HepG2 (cell line): ENCODE measurements at regions not wholly inside any gene's neighbourhood (a gene's known extent, or its start where the extent isn't known, plus 50 kb on each side); places are given as distances from the start of the nearest gene placed in this dataset.

Experiments used
- ATAC-seq: fragments of 200-7000 bp; cut with Tn5 transposase; 3 replicates; pipeline ENCODE4 v1.9.1; 2020; ENCODE audit warnings: mild to moderate bottlenecking, moderate library complexity
- BruUV-seq: library from RNA; stranded (reverse); fragments of 400-500 nt; replicated peaks from 2 replicates; lab custom pipeline; 2021; lab: Mats Ljungman, UMichigan
- CTCF ChIA-PET: fragments of 300-600 bp; formaldehyde crosslinking; extraction: SDS; loops from one replicate; lab custom pipeline; 2021; ENCODE audit warnings: low total read pairs, inconsistent platforms, low intra/inter-chr PET ratio; lab: Yijun Ruan, JAX
- POLR2A ChIA-PET: fragments of 350-600 bp; sonication (Branson Sonifier 250); formaldehyde crosslinking; loops from one replicate; lab custom pipeline; 2020; ENCODE audit warnings: antibody characterized with exemption, inconsistent platforms; lab: Yijun Ruan, JAX
- DNase-seq: peaks from one replicate; pipeline ENCODE4 v3.0.0-alpha.2; 2015; ENCODE audit warnings: low spot score
- FAIRE-seq: peaks from 3 replicates; lab custom pipeline; 2011; peaks lifted over from hg19 to GRCh38; lab: Jason Lieb, UNC
- H2AFZ ChIP-seq: one replicate; pipeline ENCODE4 v1.6.1; 2011; ENCODE audit warnings: low read length, inconsistent platforms
- H3K27ac ChIP-seq: fragments of 300-600 bp; 3 replicates; pipeline ENCODE4 v1.8.0; 2011; ENCODE audit warnings: mixed run types, mild to moderate bottlenecking, mixed read lengths, low read length, inconsistent platforms; ENCODE audit not compliant: insufficient read depth; ENCODE audit errors: extremely low read length
- H3K27me3 ChIP-seq, 2 experiments: fragments of 200-600 bp in 1 of 2; 2 replicates in 1 of 2; 3 replicates in 1 of 2; pipeline versions ENCODE4 v1.6.0 to v1.8.0; 2011; ENCODE audit warnings: low read length in 2 of 2, mild to moderate bottlenecking in 2 of 2, moderate library complexity in 2 of 2, inconsistent platforms in 1 of 2; ENCODE audit not compliant: insufficient read depth in 2 of 2, control insufficient read depth in 1 of 2
- H3K36me3 ChIP-seq, 2 experiments: fragments of 200-600 bp in 1 of 2; replicated peaks in 1 of 2; 2 replicates in 1 of 2; 3 replicates in 1 of 2; pipeline versions ENCODE4 v1.5.1 to v1.8.0; 2011; ENCODE audit warnings: low read length in 2 of 2, inconsistent platforms in 1 of 2; ENCODE audit not compliant: insufficient read depth in 2 of 2, control insufficient read depth in 1 of 2
- H3K4me1 ChIP-seq: 2 replicates; pipeline ENCODE4 v1.5.1; 2012; ENCODE audit warnings: low read length, inconsistent platforms; ENCODE audit not compliant: insufficient read depth
- H3K4me2 ChIP-seq: 2 replicates; pipeline ENCODE4 v1.6.0; 2011; ENCODE audit warnings: low read depth, low read length, inconsistent platforms
- H3K4me3 ChIP-seq, 3 experiments: fragments of 200-600 bp in 1 of 3; sonication (generic), shearing (Covaris generic) in 1 of 3; replicated peaks in 1 of 3; 2 replicates each; pipeline ENCODE4 v1.5.1; 2011 to 2016; ENCODE audit warnings: low read length in 3 of 3, inconsistent platforms in 2 of 3, low read depth in 2 of 3, mild to moderate bottlenecking in 2 of 3, control low read depth in 1 of 3, mixed read lengths in 1 of 3; ENCODE audit not compliant: insufficient read depth in 1 of 3
- H3K79me2 ChIP-seq: one replicate; pipeline ENCODE4 v1.6.1; 2011; ENCODE audit warnings: low read length, inconsistent platforms; ENCODE audit not compliant: insufficient read depth
- H3K9ac ChIP-seq: 2 replicates; pipeline ENCODE4 v1.6.0; 2011; ENCODE audit warnings: mild to moderate bottlenecking, low read depth, low read length, inconsistent platforms; ENCODE audit not compliant: insufficient read depth
- H3K9me3 ChIP-seq: 2 replicates; pipeline ENCODE4 v1.5.1; 2012; ENCODE audit warnings: mild to moderate bottlenecking, low read length
- H4K20me1 ChIP-seq: 2 replicates; pipeline ENCODE4 v1.6.0; 2011; ENCODE audit warnings: inconsistent platforms, mild to moderate bottlenecking, low read length, moderate library complexity; ENCODE audit not compliant: insufficient read depth
- BRCA1 ChIP-seq: sonication (generic); formaldehyde crosslinking; IDR thresholded peaks from 2 replicates; pipeline ENCODE4 v1.4.0; 2020; ENCODE audit warnings: missing genetic modification reagents
- HOMEZ ChIP-seq: IDR thresholded peaks from 2 replicates; pipeline ENCODE4 v1.6.1; 2016; ENCODE audit warnings: low read depth
- JUN ChIP-seq: sonication (generic); formaldehyde crosslinking; IDR thresholded peaks from 2 replicates; pipeline ENCODE4 v1.4.0; 2020; ENCODE audit warnings: mild to moderate bottlenecking, missing genetic modification reagents
- MED8 ChIP-seq: sonication (generic); formaldehyde crosslinking; IDR thresholded peaks from 2 replicates; pipeline ENCODE4 v1.8.1; 2023; ENCODE audit warnings: mild to moderate bottlenecking, missing genetic modification reagents; ENCODE audit not compliant: insufficient replicate concordance
- PBX3 ChIP-seq: sonication (generic); formaldehyde crosslinking; IDR thresholded peaks from 2 replicates; pipeline ENCODE4 v1.8.1; 2023; ENCODE audit warnings: missing genetic modification reagents, inconsistent platforms, borderline replicate concordance
- RAD51 ChIP-seq: fragments of 450-650 bp; IDR thresholded peaks from 2 replicates; pipeline ENCODE4 v1.6.1; 2016; ENCODE audit warnings: borderline replicate concordance
- SNAPC4 ChIP-seq: sonication (generic); formaldehyde crosslinking; IDR thresholded peaks from 2 replicates; pipeline ENCODE4 v1.4.0; 2020; ENCODE audit warnings: mild to moderate bottlenecking, missing genetic modification reagents
- ZFP36 ChIP-seq: fragments of 150-350 bp; IDR thresholded peaks from 2 replicates; pipeline ENCODE4 v1.6.1; 2018; ENCODE audit warnings: borderline replicate concordance, low read length, low read depth; ENCODE audit not compliant: partially characterized antibody
- ZNF451 ChIP-seq: sonication (generic); formaldehyde crosslinking; IDR thresholded peaks from 2 replicates; pipeline ENCODE4 v1.5.0; 2020; ENCODE audit warnings: mild to moderate bottlenecking, missing genetic modification reagents
- ZNF496 ChIP-seq: sonication (generic); formaldehyde crosslinking; IDR thresholded peaks from 2 replicates; pipeline ENCODE4 v1.8.1; 2023; ENCODE audit warnings: mild to moderate bottlenecking, moderate library complexity, missing genetic modification reagents; ENCODE audit not compliant: insufficient replicate concordance
- ZNF782 ChIP-seq: sonication (generic); formaldehyde crosslinking; IDR thresholded peaks from 2 replicates; pipeline ENCODE4 v1.4.0; 2020; ENCODE audit warnings: missing genetic modification reagents, mild to moderate bottlenecking, borderline replicate concordance
- ZNF878 ChIP-seq: sonication (generic); formaldehyde crosslinking; IDR thresholded peaks from 2 replicates; pipeline ENCODE4 v1.8.1; 2023; ENCODE audit warnings: mild to moderate bottlenecking, missing genetic modification reagents, moderate library complexity
- WGBS: methylation state at CpG from one replicate; pipeline ENCODE4 v1.1.6; 2017; ENCODE audit warnings: low lambda C conversion rate; 5-methylcytosine and 5-hydroxymethylcytosine counted together
- in situ Hi-C: cut with HindIII; loops from 2 replicates; pipeline ENCODE4 v1.10.0; 2017; ENCODE audit warnings: low pct_unique_long_range_greater_than_20kb; ENCODE audit not compliant: extremely low pct_ligation_motif_present
- intact Hi-C: fragments of 100-400 bp; cut with micrococcal nuclease; formaldehyde crosslinking; loops from one replicate; pipeline ENCODE4 v1.10.0; 2022; ENCODE audit not compliant: unreplicated experiment

- TF ChIP-seq ZNF451 (CRISPR knock-in tag), result no peak
- TF ChIP-seq HOMEZ (CRISPR knock-in tag), result no peak
- TF ChIP-seq JUN, result no peak
- TF ChIP-seq BRCA1 (CRISPR knock-in tag), result no peak
- TF ChIP-seq ZNF496 (CRISPR knock-in tag), result no peak
Observed at GRCh38 chr5:5805916-5806315, 383.4 kb downstream of the ICE1 start (continued).

GRCh38 chr5:5804478-5805233 is 382.2 kb downstream of the ICE1 start:
- DNase-seq, result no peak
- 27% methylated on average over 8 of the region's 8 CpGs for WGBS
- no peak overlapping the region for H3K27ac ChIP-seq
- ChIA-PET CTCF (no interaction called here), POLR2A (no interaction called here)
- no peaks in the 10 kb centered on the region for H3K36me3 ChIP-seq
- H3K9ac ChIP-seq, result no peak overlapping the region
- no peak overlapping the region for H2AFZ ChIP-seq
- ATAC-seq, result no peak
- H3K4me1 ChIP-seq, result no peaks in the 10 kb centered on the region
- no peak for TF ChIP-seq SNAPC4
- no peak for TF ChIP-seq RAD51
- no peak for TF ChIP-seq PBX3 (CRISPR knock-in tag)
- no peak for TF ChIP-seq MED8
- no peak for TF ChIP-seq ZNF878 (CRISPR knock-in tag)
- no peak for TF ChIP-seq ZFP36
- no peak for TF ChIP-seq ZNF782 (CRISPR knock-in tag)
- TF ChIP-seq, all 625 proteins: peak for 0
- Histone ChIP-seq H4K20me1 (no peaks in the 10 kb centered on the region), H3K4me2 (no peak overlapping the region), H3K27me3 (peaks cover 0 to 4% of the 10 kb centered on the region in 2 experiments; a peak in 3 of 5 replicates), H3K4me3 (no peak overlapping the region), H3K79me2 (no peaks in the 10 kb centered on the region), H3K9me3 (no peaks in the 10 kb centered on the region)
- in situ Hi-C loops, result no loop called here
- intact Hi-C loops, result no loop called here
- no peak for FAIRE-seq
- BruUV-seq, result no TSS peak
